ENCODE measurements at regions not wholly inside any gene's neighbourhood (a gene's known extent, or its start where the extent isn't known, plus 50 kb on each side); places are given as distances from the start of the nearest gene placed in this dataset.

DNA sequence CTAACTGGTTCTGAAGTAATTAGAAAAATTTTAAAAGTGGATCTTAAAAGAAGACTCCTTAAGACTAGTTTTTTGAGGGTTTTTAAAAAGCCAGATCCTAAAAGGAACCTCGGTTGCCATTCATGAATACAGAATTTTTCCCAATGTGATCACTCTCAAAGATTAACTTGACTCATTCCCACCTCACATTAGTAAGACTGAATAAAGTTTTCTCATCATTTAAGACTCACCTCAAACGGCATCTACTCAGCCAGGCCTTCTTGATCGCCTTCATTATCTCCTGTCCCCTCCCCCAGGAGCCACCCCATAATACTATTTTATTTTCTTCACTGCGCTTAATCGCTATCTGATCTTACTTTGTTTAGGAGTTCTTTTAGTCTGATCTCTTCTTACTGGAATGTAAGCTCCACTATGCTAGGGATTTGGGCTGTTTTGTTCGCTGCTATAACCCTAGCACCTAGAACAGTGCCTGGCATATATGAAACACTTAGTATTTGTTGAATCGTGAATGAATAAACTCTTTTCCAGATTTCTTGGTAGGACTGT is 55.9 kb upstream of the PCGF5 start:
- TF ChIP-seq, protein P1, sequence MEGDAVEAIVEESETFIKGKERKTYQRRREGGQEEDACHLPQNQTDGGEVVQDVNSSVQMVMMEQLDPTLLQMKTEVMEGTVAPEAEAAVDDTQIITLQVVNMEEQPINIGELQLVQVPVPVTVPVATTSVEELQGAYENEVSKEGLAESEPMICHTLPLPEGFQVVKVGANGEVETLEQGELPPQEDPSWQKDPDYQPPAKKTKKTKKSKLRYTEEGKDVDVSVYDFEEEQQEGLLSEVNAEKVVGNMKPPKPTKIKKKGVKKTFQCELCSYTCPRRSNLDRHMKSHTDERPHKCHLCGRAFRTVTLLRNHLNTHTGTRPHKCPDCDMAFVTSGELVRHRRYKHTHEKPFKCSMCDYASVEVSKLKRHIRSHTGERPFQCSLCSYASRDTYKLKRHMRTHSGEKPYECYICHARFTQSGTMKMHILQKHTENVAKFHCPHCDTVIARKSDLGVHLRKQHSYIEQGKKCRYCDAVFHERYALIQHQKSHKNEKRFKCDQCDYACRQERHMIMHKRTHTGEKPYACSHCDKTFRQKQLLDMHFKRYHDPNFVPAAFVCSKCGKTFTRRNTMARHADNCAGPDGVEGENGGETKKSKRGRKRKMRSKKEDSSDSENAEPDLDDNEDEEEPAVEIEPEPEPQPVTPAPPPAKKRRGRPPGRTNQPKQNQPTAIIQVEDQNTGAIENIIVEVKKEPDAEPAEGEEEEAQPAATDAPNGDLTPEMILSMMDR (conservative IDR thresholded peaks at IDR 0.05; ENCODE audit: low read length), result no peak
- no peak for TF ChIP-seq EZH2phosphoT487 (IDR thresholded peaks at IDR 0.05; ENCODE audit: borderline replicate concordance)

All from Loucy (cell line).